Mesenchymal stem cell (in vitro differentiated cells and primary cell): ENCODE measurements at regions not wholly inside any gene's neighbourhood (a gene's known extent, or its start where the extent isn't known, plus 50 kb on each side); places are given as distances from the start of the nearest gene placed in this dataset.

ENCODE experiments used
- DNase-seq: peaks from one replicate; pipeline ENCODE4 v3.0.0-alpha.2; 2013
- H2AFZ ChIP-seq: one replicate; pipeline ENCODE4 v1.6.1; 2013; ENCODE audit warnings: low read depth, mild to moderate bottlenecking, control low read depth, inconsistent platforms, low read length, moderate library complexity
- H2AK5ac ChIP-seq: 2 replicates; pipeline ENCODE4 v1.6.1; 2013; ENCODE audit warnings: low read length, moderate library complexity, mild to moderate bottlenecking, inconsistent platforms; ENCODE audit not compliant: severe bottlenecking
- H2BK120ac ChIP-seq: one replicate; pipeline ENCODE4 v1.6.1; 2013; ENCODE audit warnings: low read depth, mild to moderate bottlenecking, inconsistent platforms, low read length, moderate library complexity
- H2BK12ac ChIP-seq, 2 experiments: one replicate each; pipeline ENCODE4 v1.6.1; 2013; ENCODE audit warnings: inconsistent platforms in 2 of 2, low read length in 2 of 2, mild to moderate bottlenecking in 2 of 2, moderate library complexity in 2 of 2, control low read depth in 1 of 2
- H2BK15ac ChIP-seq: one replicate; pipeline ENCODE4 v1.6.1; 2013; ENCODE audit warnings: mild to moderate bottlenecking, low read depth, inconsistent platforms; ENCODE audit not compliant: poor library complexity, severe bottlenecking
- H2BK5ac ChIP-seq: 2 replicates; pipeline ENCODE4 v1.6.1; 2013; ENCODE audit warnings: low read depth, mild to moderate bottlenecking, low read length, control low read depth, inconsistent platforms; ENCODE audit not compliant: poor library complexity, severe bottlenecking
- H3K14ac ChIP-seq, 2 experiments: one replicate each; pipeline ENCODE4 v1.6.1; 2013; ENCODE audit warnings: inconsistent platforms in 2 of 2, low read length in 2 of 2, control low read depth in 1 of 2, mild to moderate bottlenecking in 1 of 2, moderate library complexity in 1 of 2
- H3K18ac ChIP-seq, 2 experiments: one replicate each; pipeline ENCODE4 v1.6.1; 2013; ENCODE audit warnings: inconsistent platforms in 2 of 2, low read length in 2 of 2, control low read depth in 1 of 2, low read depth in 1 of 2, mild to moderate bottlenecking in 1 of 2
- H3K23ac ChIP-seq, 2 experiments: one replicate each; pipeline ENCODE4 v1.6.1; 2013; ENCODE audit warnings: inconsistent platforms in 2 of 2, low read length in 2 of 2, mild to moderate bottlenecking in 2 of 2, moderate library complexity in 2 of 2, control low read depth in 1 of 2
- H3K27ac ChIP-seq: 2 replicates; pipeline ENCODE4 v1.5.1; 2013; ENCODE audit warnings: mild to moderate bottlenecking, moderate library complexity, low read length, control low read depth, inconsistent platforms; ENCODE audit not compliant: poor library complexity, severe bottlenecking
- H3K27me3 ChIP-seq, 2 experiments: 2 replicates each; pipeline versions ENCODE4 v1.6.1 to v1.7.0; 2013; ENCODE audit warnings: low read length in 2 of 2, mild to moderate bottlenecking in 2 of 2, moderate library complexity in 2 of 2, control low read depth in 1 of 2, inconsistent platforms in 1 of 2; ENCODE audit not compliant: control insufficient read depth in 1 of 2, insufficient read depth in 1 of 2
- H3K36me3 ChIP-seq, 2 experiments: 2 replicates each; pipeline versions ENCODE4 v1.6.1 to v1.7.0; 2013; ENCODE audit warnings: low read length in 2 of 2, control low read depth in 1 of 2, inconsistent platforms in 1 of 2, low read depth in 1 of 2, mild to moderate bottlenecking in 1 of 2; ENCODE audit not compliant: insufficient read depth in 2 of 2, control insufficient read depth in 1 of 2
- H3K4ac ChIP-seq, 2 experiments: one replicate each; pipeline ENCODE4 v1.6.1; 2013; ENCODE audit warnings: inconsistent platforms in 2 of 2, low read length in 2 of 2, mild to moderate bottlenecking in 2 of 2, moderate library complexity in 2 of 2, control low read depth in 1 of 2, low read depth in 1 of 2
- H3K4me1 ChIP-seq: 2 replicates; pipeline ENCODE4 v1.6.1; 2013; ENCODE audit warnings: low read depth, low read length, control low read depth; ENCODE audit not compliant: control insufficient read depth, insufficient read depth
- H3K4me2 ChIP-seq: 2 replicates; pipeline ENCODE4 v1.6.1; 2013; ENCODE audit warnings: low read length, mild to moderate bottlenecking, inconsistent platforms; ENCODE audit not compliant: poor library complexity, severe bottlenecking
- H3K4me3 ChIP-seq, 2 experiments: 2 replicates each; pipeline versions ENCODE4 v1.5.1 to v1.7.0; 2013; ENCODE audit warnings: low read length in 2 of 2, mild to moderate bottlenecking in 2 of 2, control low read depth in 1 of 2, low read depth in 1 of 2; ENCODE audit not compliant: insufficient read depth in 1 of 2
- H3K79me1 ChIP-seq: replicated peaks from 2 replicates; pipeline ENCODE4 v1.6.1; 2013; ENCODE audit warnings: mild to moderate bottlenecking, control low read depth, low read length, inconsistent platforms; ENCODE audit not compliant: poor library complexity, severe bottlenecking
- H3K9ac ChIP-seq: 2 replicates; pipeline ENCODE4 v1.7.0; 2013; ENCODE audit warnings: mild to moderate bottlenecking, low read length, moderate library complexity
- H3K9me3 ChIP-seq: 2 replicates; pipeline ENCODE4 v1.7.0; 2013; ENCODE audit warnings: mild to moderate bottlenecking, low read length; ENCODE audit not compliant: control insufficient read depth
- H4K8ac ChIP-seq: one replicate; pipeline ENCODE4 v1.6.1; 2013; ENCODE audit warnings: inconsistent platforms, mild to moderate bottlenecking, low read length, moderate library complexity
- H4K91ac ChIP-seq: one replicate; pipeline ENCODE4 v1.6.1; 2013; ENCODE audit warnings: mild to moderate bottlenecking, low read length, inconsistent platforms
- WGBS: methylation state at CpG from one replicate; pipeline ENCODE4 v1.1.7; 2013; ENCODE audit warnings: mixed read lengths; 5-methylcytosine and 5-hydroxymethylcytosine counted together

GRCh38 chr1:78722105-78722504 lies 72.5 kb downstream of the IFI44 start:
- no peak overlapping the region for H2BK15ac ChIP-seq
- H3K79me1 ChIP-seq = no peaks in the 10 kb centered on the region
- H3K4me2 ChIP-seq = no peak overlapping the region
- 100% methylated on average over 1 of the region's 2 CpGs for WGBS
- no peak overlapping the region for H4K8ac ChIP-seq
- no peak overlapping the region for H2AFZ ChIP-seq
- H3K23ac ChIP-seq = no peak overlapping the region
- H3K4ac ChIP-seq = no peak overlapping the region
- no peak overlapping the region for H3K4me3 ChIP-seq
- peaks cover 2% of the 10 kb centered on the region for H3K4me1 ChIP-seq
- H2BK120ac ChIP-seq = no peak overlapping the region
- no peak overlapping the region for H2AK5ac ChIP-seq
- H3K18ac ChIP-seq = no peak overlapping the region
- H2BK5ac ChIP-seq = no peak overlapping the region
- DNase-seq = no peak
- no peak overlapping the region for H3K9ac ChIP-seq
- H3K27me3 ChIP-seq = no peaks in the 10 kb centered on the region
- no peak overlapping the region for H3K27ac ChIP-seq
- no peaks in the 10 kb centered on the region for H3K36me3 ChIP-seq
- H4K91ac ChIP-seq = no peak overlapping the region
- no peak overlapping the region for H2BK12ac ChIP-seq
- H3K9me3 ChIP-seq = peaks cover 5% of the 10 kb centered on the region
- H3K14ac ChIP-seq = no peak overlapping the region

- Histone ChIP-seq H3K27ac (no peak overlapping the region), H3K9me3 (peaks cover 5% of the 10 kb centered on the region), H2BK15ac (no peak overlapping the region), H3K23ac (no peak overlapping the region), H3K18ac (no peak overlapping the region), H2AFZ (no peak overlapping the region), H3K14ac (no peak overlapping the region), H3K4me1 (peaks cover 2% of the 10 kb centered on the region), H2BK120ac (no peak overlapping the region), H4K8ac (no peak overlapping the region), H3K36me3 (no peaks in the 10 kb centered on the region), H3K9ac (no peak overlapping the region), H2BK5ac (no peak overlapping the region), H4K91ac (no peak overlapping the region), H3K27me3 (no peaks in the 10 kb centered on the region), H3K79me1 (no peaks in the 10 kb centered on the region), H3K4ac (no peak overlapping the region), H2BK12ac (no peak overlapping the region), H3K4me3 (no peak overlapping the region), H3K4me2 (no peak overlapping the region), H2AK5ac (no peak overlapping the region)
- no peak for DNase-seq
- 50% methylated on average over 1 of the region's 1 CpG for WGBS
These were observed 72.9 kb downstream of the IFI44 start for GRCh38 chr1:78722521-78722920.

GRCh38 chr1:78722947-78723346 lies 73.3 kb downstream of the IFI44 start:
- 80% methylated on average over 1 of the region's 3 CpGs for WGBS
- H2BK15ac ChIP-seq = no peak overlapping the region
- H3K9ac ChIP-seq = no peak overlapping the region
- H3K79me1 ChIP-seq = no peaks in the 10 kb centered on the region
- no peak overlapping the region for H3K18ac ChIP-seq
- no peaks in the 10 kb centered on the region for H3K27me3 ChIP-seq
- no peak overlapping the region for H3K4me3 ChIP-seq
- no peak overlapping the region for H2AFZ ChIP-seq
- H2BK120ac ChIP-seq = no peak overlapping the region
- peaks cover 5% of the 10 kb centered on the region for H3K9me3 ChIP-seq
- peaks cover 2% of the 10 kb centered on the region for H3K4me1 ChIP-seq
- no peak overlapping the region for H2BK12ac ChIP-seq
- no peak overlapping the region for H2BK5ac ChIP-seq
- H3K14ac ChIP-seq = no peak overlapping the region
- H3K23ac ChIP-seq = no peak overlapping the region
- no peak overlapping the region for H4K91ac ChIP-seq
- H3K27ac ChIP-seq = no peak overlapping the region
- no peak overlapping the region for H3K4me2 ChIP-seq
- no peak overlapping the region for H2AK5ac ChIP-seq
- H3K4ac ChIP-seq = no peak overlapping the region
- no peaks in the 10 kb centered on the region for H3K36me3 ChIP-seq
- no peak overlapping the region for H4K8ac ChIP-seq
- no peak for DNase-seq

GRCh38 chr1:78726686-78727085 lies 77.1 kb downstream of the IFI44 start:
- Histone ChIP-seq H3K27me3 (no peaks in the 10 kb centered on the region), H2AK5ac (no peak overlapping the region), H3K14ac (no peak overlapping the region), H4K8ac (no peak overlapping the region), H3K4me3 (no peak overlapping the region), H3K79me1 (no peaks in the 10 kb centered on the region), H2BK5ac (no peak overlapping the region), H3K18ac (no peak overlapping the region), H3K23ac (no peak overlapping the region), H4K91ac (no peak overlapping the region), H2BK12ac (no peak overlapping the region), H2BK120ac (no peak overlapping the region), H3K9me3 (no peaks in the 10 kb centered on the region), H3K9ac (no peak overlapping the region), H3K4ac (no peak overlapping the region), H3K4me1 (peaks cover 2% of the 10 kb centered on the region), H2BK15ac (no peak overlapping the region), H3K36me3 (no peaks in the 10 kb centered on the region), H3K4me2 (no peak overlapping the region), H3K27ac (no peak overlapping the region), H2AFZ (no peak overlapping the region)
- DNase-seq = no peak
- 85% methylated on average over 1 of the region's 1 CpG for WGBS
